Inferior parietal cortex (tissue), 1 donor: ENCODE measurements at regions not wholly inside any gene's neighbourhood (a gene's known extent, or its start where the extent isn't known, plus 50 kb on each side); places are given as distances from the start of the nearest gene placed in this dataset.

ENCODE experiments used
- DNase-seq: peaks from one replicate; pipeline ENCODE4 v3.0.0-alpha.2; 2016; ENCODE audit errors: extremely low spot score

- DNase-seq, result no peak
Measured at GRCh38 chr13:83601539-83601938, 280.7 kb downstream of the SLITRK1 start.

- DNase-seq, result no peak
Measured at GRCh38 chr13:83592095-83592494, 290.2 kb downstream of the SLITRK1 start.

- no peak for DNase-seq
Measured at GRCh38 chr13:83589814-83590213, 292.5 kb downstream of the SLITRK1 start.

- DNase-seq, result no peak
Measured at GRCh38 chr13:83577183-83577582, 305.1 kb downstream of the SLITRK1 start.

- no peak for DNase-seq
Measured at GRCh38 chr13:83568019-83568418, 314.3 kb downstream of the SLITRK1 start.

- no peak for DNase-seq
Measured at GRCh38 chr13:83563499-83563898, 318.8 kb downstream of the SLITRK1 start.

GRCh38 chr13:83557845-83558244 is 324.4 kb downstream of the SLITRK1 start:
- no peak for DNase-seq

- DNase-seq, result no peak
Measured at GRCh38 chr13:83549671-83550070, 332.6 kb downstream of the SLITRK1 start.

- DNase-seq, result no peak
Measured at GRCh38 chr13:83547043-83547442, 335.2 kb downstream of the SLITRK1 start.

- DNase-seq, result no peak
Measured at GRCh38 chr13:83546476-83546875, 335.8 kb downstream of the SLITRK1 start.

- no peak for DNase-seq
Measured at GRCh38 chr13:83538636-83539035, 343.6 kb downstream of the SLITRK1 start.

GRCh38 chr13:83536941-83537340 is 345.3 kb downstream of the SLITRK1 start:
- DNase-seq, result no peak

GRCh38 chr13:83536153-83536552 is 346.1 kb downstream of the SLITRK1 start:
- DNase-seq, result no peak

GRCh38 chr13:83532809-83533208 is 349.5 kb downstream of the SLITRK1 start:
- DNase-seq, result no peak

GRCh38 chr13:83531022-83531421 is 351.3 kb downstream of the SLITRK1 start:
- DNase-seq, result no peak

- no peak for DNase-seq
Measured at GRCh38 chr13:83516781-83517180, 365.5 kb downstream of the SLITRK1 start.

- no peak for DNase-seq
Measured at GRCh38 chr13:83515268-83516015, 366.8 kb downstream of the SLITRK1 start.

- DNase-seq, result no peak
Measured at GRCh38 chr13:83508771-83509301, 373.4 kb downstream of the SLITRK1 start.

GRCh38 chr13:83503424-83503823 is 378.9 kb downstream of the SLITRK1 start:
- no peak for DNase-seq

GRCh38 chr13:83499286-83499685 is 383.0 kb downstream of the SLITRK1 start:
- DNase-seq, result no peak

GRCh38 chr13:83498481-83499190 is 383.6 kb downstream of the SLITRK1 start:
- DNase-seq, result no peak

GRCh38 chr13:83498045-83498444 is 384.2 kb downstream of the SLITRK1 start:
- DNase-seq, result no peak

GRCh38 chr13:83496501-83496900 is 385.8 kb downstream of the SLITRK1 start:
- DNase-seq, result no peak
